ENCODE measurements at regions not wholly inside any gene's neighbourhood (a gene's known extent, or its start where the extent isn't known, plus 50 kb on each side); places are given as distances from the start of the nearest gene placed in this dataset.

GRCh38 chr7:124390301-124390700 is 357.4 kb upstream of the TMEM229A start:
- no peak for TF ChIP-seq TAF1 (IDR thresholded peaks at IDR 0.05; ENCODE audit: low read depth, low read length)
- TF ChIP-seq POLR2AphosphoS5 (IDR thresholded peaks at IDR 0.05; ENCODE audit: low read depth, low read length): no peak

DNA sequence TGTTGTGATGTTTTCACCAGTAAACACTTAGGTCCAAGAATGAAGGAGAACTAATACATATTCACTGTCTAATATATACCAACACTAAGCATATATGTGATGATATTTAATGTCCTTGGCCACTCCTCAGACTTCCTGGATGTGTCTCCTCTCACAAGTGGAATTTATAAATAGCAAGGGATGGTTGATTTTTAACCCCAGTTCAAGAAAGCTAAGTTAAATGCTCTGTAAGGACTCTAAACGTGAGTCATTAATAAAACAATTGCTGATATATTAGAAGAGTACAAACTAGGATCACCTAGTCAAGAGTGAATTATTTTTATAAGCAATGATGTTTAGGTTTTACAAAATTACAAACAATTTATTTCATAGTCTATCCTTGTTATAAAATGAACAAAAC is 355.9 kb upstream of the TMEM229A start:
- TF ChIP-seq TAF1 (IDR thresholded peaks at IDR 0.05; ENCODE audit: low read depth, low read length): no peak
- no peak for TF ChIP-seq POU2F2 (IDR thresholded peaks at IDR 0.05; ENCODE audit: low read depth, low read length)
- TF ChIP-seq SPI1 (IDR thresholded peaks at IDR 0.05; ENCODE audit: low read depth, low read length): no peak
- TF ChIP-seq POLR2A (IDR thresholded peaks at IDR 0.05; ENCODE audit: low read depth, low read length): no peak
- TF ChIP-seq PAX5 (IDR thresholded peaks at IDR 0.05; ENCODE audit: insufficient read depth, low read length, severe bottlenecking): no peak
- TF ChIP-seq POLR2AphosphoS5 (IDR thresholded peaks at IDR 0.05; ENCODE audit: low read depth, low read length): no peak
- DNase-seq (ENCODE audit: insufficient read length, low spot score) (no peak), FAIRE-seq (no peak)

More at GRCh38 chr7:124390301-124390700, 357.4 kb upstream of the TMEM229A start:
- FAIRE-seq (no peak), DNase-seq (ENCODE audit: insufficient read length, low spot score) (no peak)

DNA sequence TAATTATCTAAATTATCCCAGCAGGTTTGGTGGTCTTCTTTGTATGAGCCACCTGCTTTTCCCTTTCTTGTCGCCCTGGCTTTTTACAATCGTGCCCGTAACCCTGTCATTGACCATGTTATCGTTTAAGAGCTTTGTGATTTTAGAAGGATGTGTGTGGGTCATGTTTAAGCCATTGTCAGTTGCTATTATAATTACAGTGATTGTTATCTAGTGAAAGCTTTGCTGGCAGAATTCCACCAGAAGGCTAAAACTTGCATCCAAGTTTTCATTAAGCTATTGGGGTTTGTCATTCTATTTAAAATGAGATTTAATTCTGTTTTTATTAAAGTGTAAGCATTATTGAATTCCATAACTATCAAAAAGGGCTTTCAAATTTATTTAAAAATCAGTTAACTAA is 354.2 kb upstream of the TMEM229A start:
- FAIRE-seq: no peak

DNA sequence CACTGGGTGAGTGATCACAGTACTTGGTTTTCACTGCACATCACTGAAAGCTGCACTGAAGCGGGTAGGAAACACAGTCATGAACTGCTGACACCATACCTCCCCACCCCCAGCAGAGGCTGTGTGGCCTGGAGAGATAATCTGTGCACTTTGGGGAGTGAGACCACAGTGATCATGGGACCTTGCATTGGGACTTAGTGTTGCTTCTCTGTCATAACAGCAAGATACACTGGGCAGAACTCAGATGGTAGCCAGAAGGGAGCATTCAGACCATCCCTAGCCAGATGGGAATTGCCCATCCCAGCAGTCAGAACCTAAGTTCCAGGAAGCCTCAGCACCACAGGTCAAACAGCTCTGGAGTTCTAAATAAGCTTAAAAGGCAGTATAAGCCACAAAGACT is 346.4 kb upstream of the TMEM229A start:
- no peak for DNase-seq (ENCODE audit: insufficient read length, low spot score)
- TF ChIP-seq POLR2A (IDR thresholded peaks at IDR 0.05; ENCODE audit: low read depth, low read length) (no peak), TAF1 (IDR thresholded peaks at IDR 0.05; ENCODE audit: low read depth, low read length) (no peak), SPI1 (IDR thresholded peaks at IDR 0.05; ENCODE audit: low read depth, low read length) (no peak), POLR2AphosphoS5 (IDR thresholded peaks at IDR 0.05; ENCODE audit: low read depth, low read length) (no peak), POU2F2 (IDR thresholded peaks at IDR 0.05; ENCODE audit: low read depth, low read length) (no peak), PAX5 (IDR thresholded peaks at IDR 0.05; ENCODE audit: insufficient read depth, low read length, severe bottlenecking) (no peak)
- FAIRE-seq: no peak

More for the DNA sequence above, 354.2 kb upstream of the TMEM229A start:
- no peak for TF ChIP-seq POU2F2 (IDR thresholded peaks at IDR 0.05; ENCODE audit: low read depth, low read length)
- no peak for TF ChIP-seq POLR2AphosphoS5 (IDR thresholded peaks at IDR 0.05; ENCODE audit: low read depth, low read length)
- no peak for TF ChIP-seq SPI1 (IDR thresholded peaks at IDR 0.05; ENCODE audit: low read depth, low read length)
- no peak for TF ChIP-seq PAX5 (IDR thresholded peaks at IDR 0.05; ENCODE audit: insufficient read depth, low read length, severe bottlenecking)
- no peak for TF ChIP-seq POLR2A (IDR thresholded peaks at IDR 0.05; ENCODE audit: low read depth, low read length)
- TF ChIP-seq TAF1 (IDR thresholded peaks at IDR 0.05; ENCODE audit: low read depth, low read length): no peak
- DNase-seq (ENCODE audit: insufficient read length, low spot score): no peak

DNA sequence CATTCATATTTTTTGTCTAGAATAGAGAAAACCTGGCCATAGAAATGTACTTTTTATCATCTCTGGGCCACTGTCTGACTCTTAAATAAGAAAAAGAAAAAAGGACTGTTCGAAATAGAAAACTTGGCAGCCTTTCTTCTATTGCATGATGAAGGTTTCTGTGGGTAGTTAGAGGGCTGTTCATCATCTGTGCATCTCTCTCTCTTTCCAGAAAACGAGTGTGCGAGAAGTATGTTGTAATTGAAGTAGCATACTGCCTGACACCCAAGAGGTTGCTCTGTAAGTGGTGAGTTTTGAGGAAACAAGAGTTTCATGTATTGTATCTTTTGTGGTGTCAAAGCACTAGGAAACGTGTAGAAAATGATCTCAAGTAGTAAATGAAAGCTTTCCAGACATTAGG is 343.2 kb upstream of the TMEM229A start:
- DNase-seq (ENCODE audit: insufficient read length, low spot score) (no peak), FAIRE-seq (no peak)
- no peak for TF ChIP-seq PAX5 (IDR thresholded peaks at IDR 0.05; ENCODE audit: insufficient read depth, low read length, severe bottlenecking)
- TF ChIP-seq SPI1 (IDR thresholded peaks at IDR 0.05; ENCODE audit: low read depth, low read length): no peak
- no peak for TF ChIP-seq POU2F2 (IDR thresholded peaks at IDR 0.05; ENCODE audit: low read depth, low read length)
- TF ChIP-seq POLR2A (IDR thresholded peaks at IDR 0.05; ENCODE audit: low read depth, low read length): no peak
- no peak for TF ChIP-seq POLR2AphosphoS5 (IDR thresholded peaks at IDR 0.05; ENCODE audit: low read depth, low read length)
- TF ChIP-seq TAF1 (IDR thresholded peaks at IDR 0.05; ENCODE audit: low read depth, low read length): no peak

GRCh38 chr7:124375391-124375790 is 342.5 kb upstream of the TMEM229A start:
- no peak for FAIRE-seq
- TF ChIP-seq POU2F2 (IDR thresholded peaks at IDR 0.05; ENCODE audit: low read depth, low read length) (no peak), POLR2AphosphoS5 (IDR thresholded peaks at IDR 0.05; ENCODE audit: low read depth, low read length) (no peak), PAX5 (IDR thresholded peaks at IDR 0.05; ENCODE audit: insufficient read depth, low read length, severe bottlenecking) (no peak), SPI1 (IDR thresholded peaks at IDR 0.05; ENCODE audit: low read depth, low read length) (no peak), TAF1 (IDR thresholded peaks at IDR 0.05; ENCODE audit: low read depth, low read length) (no peak), POLR2A (IDR thresholded peaks at IDR 0.05; ENCODE audit: low read depth, low read length) (no peak)
- no peak for DNase-seq (ENCODE audit: insufficient read length, low spot score)

- no peak for DNase-seq (ENCODE audit: insufficient read length, low spot score)
- TF ChIP-seq SPI1 (IDR thresholded peaks at IDR 0.05; ENCODE audit: low read depth, low read length) (no peak), TAF1 (IDR thresholded peaks at IDR 0.05; ENCODE audit: low read depth, low read length) (no peak), POLR2AphosphoS5 (IDR thresholded peaks at IDR 0.05; ENCODE audit: low read depth, low read length) (no peak), POU2F2 (IDR thresholded peaks at IDR 0.05; ENCODE audit: low read depth, low read length) (no peak), POLR2A (IDR thresholded peaks at IDR 0.05; ENCODE audit: low read depth, low read length) (no peak)
- FAIRE-seq: no peak
Measured at GRCh38 chr7:124369310-124369709, 336.4 kb upstream of the TMEM229A start.

GRCh38 chr7:124366118-124366517 is 333.3 kb upstream of the TMEM229A start:
- DNase-seq (ENCODE audit: insufficient read length, low spot score) (no peak), FAIRE-seq (no peak)
- TF ChIP-seq SPI1 (IDR thresholded peaks at IDR 0.05; ENCODE audit: low read depth, low read length) (no peak), POLR2A (IDR thresholded peaks at IDR 0.05; ENCODE audit: low read depth, low read length) (no peak), POU2F2 (IDR thresholded peaks at IDR 0.05; ENCODE audit: low read depth, low read length) (no peak)

DNA sequence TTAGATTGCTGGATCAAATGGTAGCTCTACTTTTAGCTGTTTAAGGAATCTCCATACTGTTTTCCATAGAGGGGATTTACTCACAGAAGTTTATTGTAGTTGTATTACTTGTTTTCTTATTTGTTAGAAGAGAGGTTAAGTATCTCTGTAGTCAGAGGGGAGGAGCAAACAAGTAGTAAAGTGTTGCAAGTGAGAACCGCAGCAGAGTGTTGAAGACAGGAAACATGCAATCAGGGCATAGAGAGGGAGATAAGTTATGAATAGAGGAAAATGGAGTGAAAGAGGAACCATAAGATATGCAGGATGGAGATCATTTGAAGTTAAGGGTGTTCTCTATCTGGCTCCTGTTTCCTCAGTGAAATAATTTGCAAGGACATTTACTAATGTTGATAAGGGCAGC is 331.4 kb upstream of the TMEM229A start:
- no peak for TF ChIP-seq PAX5 (IDR thresholded peaks at IDR 0.05; ENCODE audit: insufficient read depth, low read length, severe bottlenecking)
- no peak for TF ChIP-seq POLR2AphosphoS5 (IDR thresholded peaks at IDR 0.05; ENCODE audit: low read depth, low read length)
- no peak for TF ChIP-seq POU2F2 (IDR thresholded peaks at IDR 0.05; ENCODE audit: low read depth, low read length)
- no peak for TF ChIP-seq SPI1 (IDR thresholded peaks at IDR 0.05; ENCODE audit: low read depth, low read length)
- no peak for TF ChIP-seq TAF1 (IDR thresholded peaks at IDR 0.05; ENCODE audit: low read depth, low read length)
- FAIRE-seq (no peak), DNase-seq (ENCODE audit: insufficient read length, low spot score) (no peak)

DNA sequence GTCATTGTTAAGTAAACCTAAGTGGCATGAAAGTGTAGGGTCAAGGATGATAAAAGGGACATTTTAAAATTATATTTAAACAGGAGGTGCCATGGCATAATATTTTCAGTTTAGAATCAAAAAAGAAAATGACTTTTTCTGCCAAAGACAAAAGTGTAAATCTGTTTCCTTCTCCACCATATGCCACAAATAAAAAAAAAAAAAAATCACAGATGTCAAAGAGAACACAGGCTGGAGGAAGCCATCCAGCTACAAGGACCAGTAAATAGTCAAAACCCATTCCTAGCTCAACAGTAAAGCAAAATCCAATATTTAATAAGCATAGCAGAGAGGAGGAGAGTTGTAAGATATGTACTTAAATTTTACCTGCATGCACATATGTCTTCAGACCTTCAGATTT is 321.3 kb upstream of the TMEM229A start:
- FAIRE-seq (no peak), DNase-seq (ENCODE audit: insufficient read length, low spot score) (no peak)
- TF ChIP-seq POU2F2 (IDR thresholded peaks at IDR 0.05; ENCODE audit: low read depth, low read length) (no peak), POLR2AphosphoS5 (IDR thresholded peaks at IDR 0.05; ENCODE audit: low read depth, low read length) (no peak), POLR2A (IDR thresholded peaks at IDR 0.05; ENCODE audit: low read depth, low read length) (no peak), SPI1 (IDR thresholded peaks at IDR 0.05; ENCODE audit: low read depth, low read length) (no peak), PAX5 (IDR thresholded peaks at IDR 0.05; ENCODE audit: insufficient read depth, low read length, severe bottlenecking) (no peak), TAF1 (IDR thresholded peaks at IDR 0.05; ENCODE audit: low read depth, low read length) (no peak)
